ENCODE measurements at regions not wholly inside any gene's neighbourhood (a gene's known extent, or its start where the extent isn't known, plus 50 kb on each side); places are given as distances from the start of the nearest gene placed in this dataset.
A peak's percentile ranks its signal among the peaks of the same experiment; 100 is the strongest.

- Histone ChIP-seq H3K4me3 (ENCODE audit: low read depth in 2 of 2, low read length in 1 of 2) (no peak overlapping the region), H3K79me2 (ENCODE audit: insufficient read depth) (no peaks in the 10 kb centered on the region), H3F3A (replicated peaks; ENCODE audit: insufficient read depth) (no peaks in the 10 kb centered on the region), H3K9me3 (no peaks in the 10 kb centered on the region), H3K9ac (no peak overlapping the region), H2AFZ (ENCODE audit: low read depth) (no peak overlapping the region), H3K4me2 (no peak overlapping the region), H3K27me3 (ENCODE audit: insufficient read depth) (no peaks in the 10 kb centered on the region), H3K4me1 (ENCODE audit: control insufficient read depth in 1 of 2, insufficient read depth in 2 of 2, low read depth in 1 of 2, low read length in 1 of 2) (peaks cover 0 to 25% of the 10 kb centered on the region in 2 experiments; a peak in 1 of 4 replicates), H3K27ac (ENCODE audit: low read depth in 2 of 2, low read length in 1 of 2) (no peak overlapping the region), H3K36me3 (replicated peaks in 1 of 2; ENCODE audit: control insufficient read depth in 1 of 2, insufficient read depth in 2 of 2, low read length in 1 of 2) (no peaks in the 10 kb centered on the region), H3K9me2 (no peaks in the 10 kb centered on the region), H4K20me1 (ENCODE audit: insufficient read depth) (no peaks in the 10 kb centered on the region)
- no peak for DNase-seq
- TF ChIP-seq TEAD4 (IDR thresholded peaks at IDR 0.05; ENCODE audit: borderline replicate concordance, insufficient read depth) (no peak), FOSL2 (IDR thresholded peaks at IDR 0.05; ENCODE audit: borderline replicate concordance, low read depth) (no peak), SMC3 (IDR thresholded peaks at IDR 0.05; ENCODE audit: low read depth, low read length) (no peak), FOXJ3 (CRISPR knock-in tag; IDR thresholded peaks at IDR 0.05) (no peak), MAX (IDR thresholded peaks at IDR 0.05; ENCODE audit: low read depth) (no peak), ELF1 (IDR thresholded peaks at IDR 0.05) (no peak), EZH2phosphoT487 (IDR thresholded peaks at IDR 0.05; ENCODE audit: borderline replicate concordance, low read depth) (no peak), RFX5 (IDR thresholded peaks at IDR 0.05; ENCODE audit: low read length) (no peak), RAD21 (IDR thresholded peaks at IDR 0.05; ENCODE audit: low read length) (no peak)
- ChIA-PET POLR2A (no interaction called here), CTCF (interaction anchor here (1.9 to 2.9 kb wide), 3 partner anchors 13 to 166 kb away, joined by 7 to 17 read pairs (median 8); no protein-coding TSS in a partner anchor)
- 80% methylated on average over 6 of the region's 6 CpGs for WGBS (ENCODE audit: low lambda C conversion rate)
Observed at GRCh38 chr13:31031482-31031881, 99.0 kb downstream of the TEX26 start.

GRCh38 chr13:31029102-31029501 is 96.6 kb downstream of the TEX26 start:
- no peak overlapping the region for H3K9ac ChIP-seq
- POLR2A ChIA-PET: no interaction called here
- H4K20me1 ChIP-seq (ENCODE audit: insufficient read depth): no peaks in the 10 kb centered on the region
- no peaks in the 10 kb centered on the region for H3K9me3 ChIP-seq
- WGBS (ENCODE audit: low lambda C conversion rate): 56% methylated on average over 6 of the region's 8 CpGs
- H3K27ac ChIP-seq (ENCODE audit: low read depth in 2 of 2, low read length in 1 of 2): no peak overlapping the region
- H2AFZ ChIP-seq (ENCODE audit: low read depth): no peak overlapping the region
- no peak overlapping the region for H3K4me3 ChIP-seq (ENCODE audit: low read depth in 2 of 2, low read length in 1 of 2)
- H3K27me3 ChIP-seq (ENCODE audit: insufficient read depth): no peaks in the 10 kb centered on the region
- DNase-seq: peak; percentile 66
- H3K36me3 ChIP-seq (replicated peaks in 1 of 2; ENCODE audit: control insufficient read depth in 1 of 2, insufficient read depth in 2 of 2, low read length in 1 of 2): no peaks in the 10 kb centered on the region
- peaks cover 0 to 8% of the 10 kb centered on the region in 2 experiments; a peak in 1 of 4 replicates for H3K4me1 ChIP-seq (ENCODE audit: control insufficient read depth in 1 of 2, insufficient read depth in 2 of 2, low read depth in 1 of 2, low read length in 1 of 2)
- 0 out of 2 replicates have a peak, but pooled peaks have one; percentile 17 for TF ChIP-seq MAX (IDR thresholded peaks at IDR 0.05; ENCODE audit: low read depth)
- no peak for TF ChIP-seq JUND (IDR thresholded peaks at IDR 0.05)
- peak; percentile 43; the same call in 1 of the 2 replicates for TF ChIP-seq TCF12 (IDR thresholded peaks at IDR 0.05)
- TF ChIP-seq USF1 (IDR thresholded peaks at IDR 0.05; ENCODE audit: borderline replicate concordance, low read depth): no peak
- peak; percentile 39; the same call in 1 of the 2 replicates for TF ChIP-seq MXI1 (IDR thresholded peaks at IDR 0.05; ENCODE audit: low read depth, low read length)
- TF ChIP-seq EZH2phosphoT487 (IDR thresholded peaks at IDR 0.05; ENCODE audit: borderline replicate concordance, low read depth): no peak
- TF ChIP-seq GABPA (IDR thresholded peaks at IDR 0.05; ENCODE audit: low read depth): no peak
- peak; percentile 26; the same call in 1 of the 2 replicates for TF ChIP-seq PBX3 (IDR thresholded peaks at IDR 0.05)
- TF ChIP-seq RCOR1 (IDR thresholded peaks at IDR 0.05; ENCODE audit: low read length): no peak
- TF ChIP-seq FOSL2 (IDR thresholded peaks at IDR 0.05; ENCODE audit: borderline replicate concordance, low read depth): no peak
- H3K9me2 ChIP-seq: no peaks in the 10 kb centered on the region
- H3F3A ChIP-seq (replicated peaks; ENCODE audit: insufficient read depth): no peaks in the 10 kb centered on the region
- H3K4me2 ChIP-seq: no peak overlapping the region
- CTCF ChIA-PET: interaction anchor here (0.8 to 2.9 kb wide), 3 partner anchors 8 to 226 kb away, joined by 4 to 17 read pairs (median 4); no protein-coding TSS in a partner anchor
- H3K79me2 ChIP-seq (ENCODE audit: insufficient read depth): no peaks in the 10 kb centered on the region
